AG09319 (cell line): ENCODE measurements at regions not wholly inside any gene's neighbourhood (a gene's known extent, or its start where the extent isn't known, plus 50 kb on each side); places are given as distances from the start of the nearest gene placed in this dataset.
"Not testable (repeated sequence)": the region's sequence is repeated elsewhere in the genome, so short reads cannot be mapped to it uniquely, and the experiment has no call there.

Experiments
- DNase-seq: peaks from one replicate; pipeline ENCODE4 v3.0.0-alpha.2; 2010; ENCODE audit warnings: low read depth; ENCODE audit errors: extremely low read depth
- CTCF ChIP-seq: IDR thresholded peaks from 2 replicates; pipeline ENCODE4 v1.5.1; 2011; ENCODE audit warnings: low read depth, mild to moderate bottlenecking, inconsistent platforms, low read length, moderate library complexity

GRCh38 chr4:38530486-38530885, 133.5 kb upstream of the KLF3 start:
- DNase-seq: no peak
- TF ChIP-seq CTCF: no peak

GRCh38 chr4:38531141-38531727, 132.8 kb upstream of the KLF3 start:
- no peak for TF ChIP-seq CTCF
- DNase-seq: no peak

GRCh38 chr4:38532908-38533499, 131.0 kb upstream of the KLF3 start:
- DNase-seq: no peak
- TF ChIP-seq CTCF: no peak

GRCh38 chr4:38534344-38535045, 129.5 kb upstream of the KLF3 start:
- DNase-seq: no peak
- TF ChIP-seq CTCF: no peak

GRCh38 chr4:38535071-38535470, 128.9 kb upstream of the KLF3 start:
- DNase-seq: not testable (repeated sequence)

- DNase-seq: no peak
- no peak for TF ChIP-seq CTCF
These were observed 128.3 kb upstream of the KLF3 start for GRCh38 chr4:38535717-38536116.

GRCh38 chr4:38536716-38537115, 127.3 kb upstream of the KLF3 start:
- DNase-seq: no peak
- TF ChIP-seq CTCF: no peak
